Upper lobe of left lung (tissue), 6 donors: ENCODE measurements at regions not wholly inside any gene's neighbourhood (a gene's known extent, or its start where the extent isn't known, plus 50 kb on each side); places are given as distances from the start of the nearest gene placed in this dataset.
A peak's percentile ranks its signal among the peaks of the same experiment; 100 is the strongest.

Source experiments
- ATAC-seq, 2 donors: fragments of 200-7000 bp; cut with Tn5 transposase; one replicate each; pipeline ENCODE4 v1.9.1; 2022; ENCODE audit warnings: mild to moderate bottlenecking in 2 of 2, moderate library complexity in 2 of 2; ENCODE audit not compliant: low FRiP score in 2 of 2
- DNase-seq, 2 donors: peaks; one replicate each; pipeline ENCODE4 v3.0.0-alpha.2; 2019 to 2020
- H3K27ac ChIP-seq, 4 donors: fragments of 200-600 bp; sonication (generic); one replicate each; pipeline ENCODE4 v1.5.1; 2016 to 2019
- H3K27me3 ChIP-seq, 4 donors: fragments of 200-600 bp; sonication (generic); one replicate each; pipeline ENCODE4 v1.5.1; 2017 to 2019
- H3K36me3 ChIP-seq, 4 donors: fragments of 200-600 bp; sonication (generic); one replicate each; pipeline ENCODE4 v1.5.1; 2016 to 2019
- H3K4me1 ChIP-seq, 4 donors: fragments of 200-600 bp; sonication (generic); one replicate each; pipeline ENCODE4 v1.5.1; 2018 to 2019
- H3K4me3 ChIP-seq, 4 donors: fragments of 200-600 bp; sonication (generic); one replicate each; pipeline ENCODE4 v1.5.1; 2017 to 2019; ENCODE audit warnings: mild to moderate bottlenecking in 2 of 4, moderate library complexity in 1 of 4
- H3K9me3 ChIP-seq, 4 donors: fragments of 200-600 bp; sonication (generic); one replicate each; pipeline ENCODE4 v1.5.1; 2018 to 2019
- CTCF ChIP-seq, 6 experiments: fragments of 450-650 bp in 4 of 6; fragments of 200-600 bp in 2 of 6; sonication (generic) in 2 of 6; IDR thresholded peaks; one replicate each; pipeline ENCODE4 v1.5.1; 2016 to 2019; ENCODE audit warnings: antibody characterized with exemption in 6 of 6
- EP300 ChIP-seq, 4 donors: sonication (generic); formaldehyde crosslinking; IDR thresholded peaks; one replicate each; pipeline ENCODE4 v1.5.1; 2017; ENCODE audit warnings: antibody characterized with exemption in 4 of 4, control low read depth in 2 of 4
- POLR2A ChIP-seq, 4 donors: fragments of 450-650 bp; IDR thresholded peaks; one replicate each; pipeline ENCODE4 v1.5.1; 2016 to 2017; ENCODE audit warnings: antibody characterized with exemption in 4 of 4, mild to moderate bottlenecking in 2 of 4
- POLR2AphosphoS5 ChIP-seq, 2 donors: sonication (generic); formaldehyde crosslinking; IDR thresholded peaks; one replicate each; pipeline ENCODE4 v1.5.1; 2017; ENCODE audit warnings: antibody characterized with exemption in 2 of 2
- WGBS, 2 donors: methylation state at CpG; one replicate each; pipeline ENCODE4 v1.1.5; 2017 to 2018; 5-methylcytosine and 5-hydroxymethylcytosine counted together
- donor health status: DM: no; HTN: no; CAD: no; lungs with moderate emphysema.
- donor health status: DM: no; HTN: yes; CAD: no; lungs with severe emphysema.

GRCh38 chr5:124796495-124796894 lies 50.1 kb upstream of the ZNF608 start:
- Histone ChIP-seq H3K27ac (no peak overlapping the region), H3K36me3 (no peaks in the 10 kb centered on the region), H3K4me1 (no peaks in the 10 kb centered on the region), H3K4me3 (no peak overlapping the region), H3K27me3 (no peaks in the 10 kb centered on the region), H3K9me3 (no peaks in the 10 kb centered on the region)
- no peak for DNase-seq
- no peak for ATAC-seq
- TF ChIP-seq EP300 (IDR thresholded peaks at IDR 0.05) (no peak), CTCF (IDR thresholded peaks at IDR 0.05) (no peak), POLR2AphosphoS5 (IDR thresholded peaks at IDR 0.05) (no peak), POLR2A (IDR thresholded peaks at IDR 0.05) (no peak)

GRCh38 chr5:124797665-124798087 lies 51.2 kb upstream of the ZNF608 start:
- Histone ChIP-seq H3K27me3 (no peaks in the 10 kb centered on the region), H3K36me3 (no peaks in the 10 kb centered on the region), H3K9me3 (no peaks in the 10 kb centered on the region), H3K4me3 (no peak overlapping the region), H3K27ac (no peak overlapping the region), H3K4me1 (no peaks in the 10 kb centered on the region)
- ATAC-seq (no peak), DNase-seq (peak in 1 of 2 donors; percentile 10)
- TF ChIP-seq POLR2AphosphoS5 (IDR thresholded peaks at IDR 0.05), result no peak
- no peak for TF ChIP-seq CTCF (IDR thresholded peaks at IDR 0.05)
- TF ChIP-seq EP300 (IDR thresholded peaks at IDR 0.05), result no peak
- TF ChIP-seq POLR2A (IDR thresholded peaks at IDR 0.05), result no peak
- 83 to 87% methylated on average over 12 of the region's 12 CpGs for WGBS, 2 donors

- DNase-seq (no peak), ATAC-seq (no peak)
- H3K27me3 ChIP-seq, result no peaks in the 10 kb centered on the region
- no peaks in the 10 kb centered on the region for H3K9me3 ChIP-seq
- no peaks in the 10 kb centered on the region for H3K36me3 ChIP-seq
- H3K4me3 ChIP-seq, result no peak overlapping the region
- H3K27ac ChIP-seq, result no peak overlapping the region
- no peaks in the 10 kb centered on the region for H3K4me1 ChIP-seq
- TF ChIP-seq CTCF (IDR thresholded peaks at IDR 0.05), result no peak
- WGBS, 2 donors, result 92 to 93% methylated on average over 3 of the region's 3 CpGs
Observed at GRCh38 chr5:124798890-124799289, 52.5 kb upstream of the ZNF608 start.

GRCh38 chr5:124801551-124801950 lies 55.1 kb upstream of the ZNF608 start:
- WGBS, 2 donors, result 82 to 86% methylated on average over 3 of the region's 3 CpGs

More at GRCh38 chr5:124801551-124801950, 55.1 kb upstream of the ZNF608 start:
- TF ChIP-seq CTCF (IDR thresholded peaks at IDR 0.05) (no peak), POLR2A (IDR thresholded peaks at IDR 0.05) (no peak), EP300 (IDR thresholded peaks at IDR 0.05) (no peak), POLR2AphosphoS5 (IDR thresholded peaks at IDR 0.05) (no peak)
- no peak for ATAC-seq
- no peak overlapping the region for H3K4me3 ChIP-seq
- no peaks in the 10 kb centered on the region for H3K9me3 ChIP-seq
- no peaks in the 10 kb centered on the region for H3K27me3 ChIP-seq
- peaks cover 0 to 5% (median 4%) of the 10 kb centered on the region in 4 donors for H3K4me1 ChIP-seq
- H3K36me3 ChIP-seq, result no peaks in the 10 kb centered on the region
- no peak for DNase-seq
- H3K27ac ChIP-seq, result no peak overlapping the region
